HCT116 (cell line): ENCODE measurements at regions not wholly inside any gene's neighbourhood (a gene's known extent, or its start where the extent isn't known, plus 50 kb on each side); places are given as distances from the start of the nearest gene placed in this dataset.

Experiments
- ATAC-seq: fragments of 200-7000 bp; cut with Tn5 transposase; 2 replicates; pipeline ENCODE4 v1.9.1; 2020; ENCODE audit warnings: mild to moderate bottlenecking, moderate library complexity
- BruUV-seq: library from RNA; stranded (reverse); fragments of 400-500 nt; replicated peaks from 2 replicates; lab custom pipeline; 2021; lab: Mats Ljungman, UMichigan
- CTCF ChIA-PET: fragments of 300-600 bp; sonication (Branson Sonifier 250); formaldehyde crosslinking; loops from one replicate; lab custom pipeline; 2021; ENCODE audit warnings: antibody characterized with exemption; lab: Charles Lee
- POLR2A ChIA-PET: fragments of 300-600, 350-600 bp; sonication (Branson Sonifier 250); formaldehyde crosslinking; loops from one replicate; lab custom pipeline; 2021; ENCODE audit warnings: antibody characterized with exemption; lab: Charles Lee
- RAD21 ChIA-PET, 2 experiments: fragments of 300-600 bp; sonication (Branson Sonifier 250); formaldehyde crosslinking; loops; one replicate each; lab custom pipeline; 2023; ENCODE audit warnings: low total read pairs in 2 of 2; ENCODE audit not compliant: uncharacterized antibody in 2 of 2, unreplicated experiment in 2 of 2, low non-redundant PET in 1 of 2; lab: Charles Lee
- DNase-seq: peaks from one replicate; pipeline ENCODE4 v3.0.0-alpha.2; 2010; ENCODE audit warnings: low read depth, low spot score
- H2AFZ ChIP-seq: fragments of 200-600 bp; shearing (Covaris generic), sonication (generic); 2 replicates; pipeline ENCODE4 v1.6.1; 2017; ENCODE audit warnings: low read depth, mixed run types, mixed read lengths, antibody characterized with exemption, low read length; ENCODE audit not compliant: poor library complexity, severe bottlenecking
- H3K27ac ChIP-seq: 2 replicates; pipeline ENCODE4 v1.5.1; 2012; ENCODE audit warnings: low read depth, low read length
- H3K27me3 ChIP-seq: fragments of 200-600 bp; sonication (generic); 2 replicates; pipeline ENCODE4 v1.6.1; 2016; ENCODE audit warnings: mixed run types, low read length, mixed read lengths; ENCODE audit not compliant: insufficient read depth
- H3K36me3 ChIP-seq, 2 experiments: fragments of 200-500 bp in 1 of 2; fragments of 200-600 bp in 1 of 2; sonication (Bioruptor generic) in 1 of 2; sonication (generic) in 1 of 2; 2 replicates each; pipeline versions ENCODE4 v1.5.1 to v1.6.1; 2014 to 2016; ENCODE audit warnings: low read length in 2 of 2, inconsistent platforms in 1 of 2, mixed read lengths in 1 of 2, mixed run types in 1 of 2; ENCODE audit not compliant: insufficient read depth in 2 of 2, control insufficient read depth in 1 of 2
- H3K4me1 ChIP-seq, 2 experiments: fragments of 200-600 bp in 1 of 2; sonication (generic) in 1 of 2; 2 replicates each; pipeline versions ENCODE4 v1.5.1 to v1.6.1; 2012 to 2017; ENCODE audit warnings: low read length in 2 of 2, inconsistent platforms in 1 of 2, mild to moderate bottlenecking in 1 of 2, mixed read lengths in 1 of 2, mixed run types in 1 of 2, moderate library complexity in 1 of 2; ENCODE audit not compliant: insufficient read depth in 2 of 2, control insufficient read depth in 1 of 2
- H3K4me2 ChIP-seq: fragments of 200-600 bp; sonication (generic); 2 replicates; pipeline ENCODE4 v1.6.1; 2017; ENCODE audit warnings: mixed run types, low read length, mixed read lengths
- H3K4me3 ChIP-seq, 2 experiments: fragments of 200-600 bp in 1 of 2; sonication (generic) in 1 of 2; replicated peaks in 1 of 2; 2 replicates each; pipeline ENCODE4 v1.5.1; 2011 to 2016; ENCODE audit warnings: low read length in 2 of 2, control low read depth in 1 of 2, low read depth in 1 of 2, mild to moderate bottlenecking in 1 of 2, mixed read lengths in 1 of 2, mixed run types in 1 of 2
- H3K79me2 ChIP-seq: fragments of 200-600 bp; sonication (generic); 2 replicates; pipeline ENCODE4 v1.6.1; 2017; ENCODE audit warnings: mild to moderate bottlenecking, mixed run types, low read length, moderate library complexity, mixed read lengths; ENCODE audit not compliant: insufficient read depth
- H3K9ac ChIP-seq: fragments of 200-600 bp; sonication (generic); 2 replicates; pipeline ENCODE4 v1.6.1; 2016; ENCODE audit warnings: low read length, mixed read lengths
- H3K9me2 ChIP-seq: fragments of 200-600 bp; sonication (generic), shearing (Covaris generic); 2 replicates; pipeline ENCODE4 v1.6.1; 2017; ENCODE audit warnings: mixed run types, mild to moderate bottlenecking, moderate library complexity; ENCODE audit not compliant: insufficient read depth
- H3K9me3 ChIP-seq, 2 experiments: fragments of 200-500 bp in 1 of 2; fragments of 200-600 bp in 1 of 2; sonication (Bioruptor generic) in 1 of 2; sonication (generic) in 1 of 2; 2 replicates each; pipeline ENCODE4 v1.6.1; 2014 to 2017; ENCODE audit warnings: low read length in 2 of 2, mixed read lengths in 2 of 2, inconsistent platforms in 1 of 2, low read depth in 1 of 2, mild to moderate bottlenecking in 1 of 2, mixed run types in 1 of 2, moderate library complexity in 1 of 2; ENCODE audit not compliant: control insufficient read depth in 1 of 2, insufficient read depth in 1 of 2
- H4K20me1 ChIP-seq: fragments of 200-600 bp; sonication (generic), shearing (Covaris generic); 2 replicates; pipeline ENCODE4 v1.6.1; 2017; ENCODE audit warnings: mixed run types, mild to moderate bottlenecking, moderate library complexity; ENCODE audit not compliant: insufficient read depth
- ATF3 ChIP-seq: IDR thresholded peaks from 2 replicates; pipeline ENCODE4 v1.6.1; 2012
- CBX3 ChIP-seq: IDR thresholded peaks from 2 replicates; pipeline ENCODE4 v1.6.1; 2012; ENCODE audit warnings: low read depth
- CTCF ChIP-seq, 3 experiments: fragments of 200-600 bp in 1 of 3; sonication (generic) in 1 of 3; IDR thresholded peaks in 2 of 3; conservative IDR thresholded peaks in 1 of 3; 2 replicates each; pipeline ENCODE4 v1.5.1; 2012 to 2017; ENCODE audit warnings: low read depth in 2 of 3, low read length in 2 of 3, antibody characterized with exemption in 1 of 3, borderline replicate concordance in 1 of 3, control low read depth in 1 of 3, mild to moderate bottlenecking in 1 of 3, mixed read lengths in 1 of 3, mixed run types in 1 of 3, moderate library complexity in 1 of 3; ENCODE audit not compliant: insufficient read depth in 1 of 3
- EGR1 ChIP-seq: IDR thresholded peaks from 2 replicates; pipeline ENCODE4 v1.6.1; 2012; ENCODE audit warnings: low read depth
- ELF1 ChIP-seq: IDR thresholded peaks from 2 replicates; pipeline ENCODE4 v1.6.1; 2012; ENCODE audit warnings: low read depth, borderline replicate concordance
- EZH2phosphoT487 ChIP-seq: fragments of 200-600 bp; IDR thresholded peaks from 2 replicates; pipeline ENCODE4 v1.6.1; 2018; ENCODE audit warnings: antibody characterized with exemption, borderline replicate concordance
- JUND ChIP-seq: IDR thresholded peaks from 2 replicates; pipeline ENCODE4 v1.6.1; 2012
- RAD21 ChIP-seq: IDR thresholded peaks from 2 replicates; pipeline ENCODE4 v1.6.1; 2012; ENCODE audit warnings: low read depth, mild to moderate bottlenecking
- REST ChIP-seq: IDR thresholded peaks from 2 replicates; pipeline ENCODE4 v1.6.1; 2012; ENCODE audit warnings: low read depth
- SP1 ChIP-seq: IDR thresholded peaks from 2 replicates; pipeline ENCODE4 v1.6.1; 2012; ENCODE audit warnings: low read depth
- TCF7L2 ChIP-seq: IDR thresholded peaks from 2 replicates; pipeline ENCODE4 v1.7.0; 2011; ENCODE audit warnings: borderline replicate concordance, inconsistent platforms; ENCODE audit not compliant: insufficient read depth, insufficient read length; ENCODE audit errors: extremely low read depth
- ZBTB33 ChIP-seq: IDR thresholded peaks from 2 replicates; pipeline ENCODE4 v1.6.1; 2011; ENCODE audit warnings: mild to moderate bottlenecking, low read length, moderate library complexity; ENCODE audit not compliant: insufficient replicate concordance; ENCODE audit errors: extremely low read depth
- ZFX ChIP-seq: fragments of 450-650 bp; IDR thresholded peaks from 2 replicates; pipeline ENCODE4 v1.6.1; 2017
- intact Hi-C: fragments of 100-400 bp; cut with micrococcal nuclease; formaldehyde crosslinking; loops from 2 replicates; pipeline ENCODE4 v1.10.0; 2022

GRCh38 chr19:27736225-27736624 lies 1476.7 kb downstream of the UQCRFS1 start:
- RAD21 ChIA-PET = no interaction called here
- no peaks in the 10 kb centered on the region for H3K4me1 ChIP-seq
- intact Hi-C loops = no loop called here
- no peak overlapping the region for H3K4me3 ChIP-seq
- no peaks in the 10 kb centered on the region for H3K9me2 ChIP-seq
- no peak overlapping the region for H3K27ac ChIP-seq
- H3K36me3 ChIP-seq = no peaks in the 10 kb centered on the region
- no peak overlapping the region for H3K4me2 ChIP-seq
- H3K27me3 ChIP-seq = no peaks in the 10 kb centered on the region
- CTCF ChIA-PET = no interaction called here
- no peak overlapping the region for H2AFZ ChIP-seq
- peaks cover 0 to 4% of the 10 kb centered on the region in 2 experiments; a peak in 2 of 4 replicates for H3K9me3 ChIP-seq
- BruUV-seq = no TSS peak
- no peak for TF ChIP-seq SP1
- no peak for TF ChIP-seq EGR1
- TF ChIP-seq CTCF (IDR thresholded peaks at IDR 0.05 in 2 of 3, conservative IDR thresholded peaks at IDR 0.05 in 1 of 3; ENCODE audit: borderline replicate concordance in 1 of 3, insufficient read depth in 1 of 3, low read depth in 2 of 3, low read length in 2 of 3) = no peak
- no peak for TF ChIP-seq ZFX
- no peaks in the 10 kb centered on the region for H3K79me2 ChIP-seq
- no peak for ATAC-seq
- POLR2A ChIA-PET = no interaction called here
- no peaks in the 10 kb centered on the region for H4K20me1 ChIP-seq
- no peak overlapping the region for H3K9ac ChIP-seq
- DNase-seq = no peak

GRCh38 chr19:27735314-27735713 lies 1477.6 kb downstream of the UQCRFS1 start:
- RAD21 ChIA-PET = no interaction called here
- Histone ChIP-seq H3K4me3 (no peak overlapping the region), H3K27ac (no peak overlapping the region), H2AFZ (no peak overlapping the region), H4K20me1 (no peaks in the 10 kb centered on the region), H3K4me2 (no peak overlapping the region), H3K36me3 (no peaks in the 10 kb centered on the region), H3K9ac (no peak overlapping the region), H3K27me3 (no peaks in the 10 kb centered on the region), H3K9me3 (peaks cover 0 to 6% of the 10 kb centered on the region in 2 experiments; a peak in 2 of 4 replicates), H3K9me2 (no peaks in the 10 kb centered on the region), H3K79me2 (no peaks in the 10 kb centered on the region), H3K4me1 (no peaks in the 10 kb centered on the region)
- DNase-seq = no peak
- intact Hi-C loops = no loop called here
- POLR2A ChIA-PET = no interaction called here
- no TSS peak for BruUV-seq
- ATAC-seq = no peak
- TF ChIP-seq CBX3 (no peak), EZH2phosphoT487 (no peak), JUND (no peak), REST (no peak), ZBTB33 (no peak), RAD21 (no peak), ZFX (no peak), TCF7L2 (no peak), ELF1 (no peak), ATF3 (no peak), EGR1 (no peak)
- CTCF ChIA-PET = no interaction called here
